Activated naive CD8-positive, alpha-beta T cell treated with anti-CD3 and anti-CD28 coated beads for 36 hours (primary cell): ENCODE measurements at regions not wholly inside any gene's neighbourhood (a gene's known extent, or its start where the extent isn't known, plus 50 kb on each side); places are given as distances from the start of the nearest gene placed in this dataset.
"Not testable (repeated sequence)": the region's sequence is repeated elsewhere in the genome, so short reads cannot be mapped to it uniquely, and the experiment has no call there.

Source experiments
- DNase-seq: peaks from one replicate; pipeline ENCODE4 v3.0.0; 2021
- H3K27ac Mint-ChIP-seq: one replicate; pipeline ENCODE4 v1.8.0; 2022; ENCODE audit warnings: mild to moderate bottlenecking, moderate library complexity, mixed read lengths
- H3K27me3 Mint-ChIP-seq: one replicate; pipeline ENCODE4 v1.8.0; 2022; ENCODE audit warnings: mild to moderate bottlenecking, mixed read lengths
- H3K36me3 Mint-ChIP-seq: one replicate; pipeline ENCODE4 v1.8.0; 2021; ENCODE audit warnings: mild to moderate bottlenecking, mixed read lengths
- H3K4me1 Mint-ChIP-seq: one replicate; pipeline ENCODE4 v1.8.0; 2021; ENCODE audit warnings: mixed read lengths
- H3K4me3 Mint-ChIP-seq: one replicate; pipeline ENCODE4 v1.8.0; 2022; ENCODE audit warnings: mild to moderate bottlenecking, moderate library complexity, mixed read lengths
- H3K9me3 Mint-ChIP-seq: one replicate; pipeline ENCODE4 v1.8.0; 2022; ENCODE audit warnings: mixed read lengths

DNA sequence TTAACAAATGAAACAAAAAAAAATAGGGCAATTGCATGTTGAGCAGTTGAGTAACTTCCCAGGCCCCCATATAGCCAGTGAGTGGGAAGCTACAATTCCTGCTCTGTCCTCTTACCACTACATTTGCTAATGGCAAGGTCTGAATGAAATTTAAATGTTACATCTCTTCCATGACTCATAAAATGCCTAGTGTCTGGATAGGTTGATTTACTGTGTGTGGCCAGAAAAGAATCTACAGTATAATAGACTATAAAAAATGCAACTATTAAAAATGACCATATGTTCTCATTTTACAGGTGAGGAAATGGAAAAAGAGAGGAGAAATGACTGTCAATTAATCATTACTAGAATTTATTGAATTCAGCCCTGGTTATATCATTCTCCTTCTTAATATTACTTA is 1199.3 kb downstream of the CDH11 start:
- Mint-ChIP-seq H3K4me3 (no peak overlapping the region), H3K36me3 (no peaks in the 10 kb centered on the region), H3K27me3 (no peaks in the 10 kb centered on the region), H3K9me3 (peaks cover 10% of the 10 kb centered on the region), H3K27ac (no peak overlapping the region), H3K4me1 (no peaks in the 10 kb centered on the region)
- no peak for DNase-seq

DNA sequence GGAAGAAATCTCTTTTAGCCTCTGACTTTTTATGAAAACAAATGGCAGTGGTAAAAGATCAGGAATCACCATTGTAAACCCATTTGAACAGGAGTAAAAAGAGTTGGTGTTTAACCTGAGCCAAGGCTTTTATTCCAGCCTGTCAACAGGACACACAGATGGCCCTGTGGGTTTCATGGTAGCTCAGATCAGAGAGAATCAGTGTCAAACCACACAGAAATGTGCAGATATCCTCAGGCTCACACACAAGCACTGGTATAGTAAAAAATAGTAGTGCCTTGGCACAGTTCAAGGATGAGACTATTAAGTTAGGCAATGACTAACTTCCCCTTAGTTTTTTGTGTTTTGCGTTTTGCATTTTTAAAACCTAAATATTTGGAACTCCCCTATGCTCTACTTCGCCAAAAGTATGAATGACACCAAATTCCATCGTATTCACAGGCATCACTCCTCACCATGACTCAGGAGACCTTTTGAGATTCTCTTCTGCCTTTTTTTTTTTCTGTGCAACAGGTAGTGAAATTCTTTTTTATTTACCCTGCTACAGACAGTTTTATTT is 1200.0 kb downstream of the CDH11 start:
- H3K36me3 Mint-ChIP-seq, result no peaks in the 10 kb centered on the region
- H3K27me3 Mint-ChIP-seq, result no peaks in the 10 kb centered on the region
- no peak for DNase-seq

DNA sequence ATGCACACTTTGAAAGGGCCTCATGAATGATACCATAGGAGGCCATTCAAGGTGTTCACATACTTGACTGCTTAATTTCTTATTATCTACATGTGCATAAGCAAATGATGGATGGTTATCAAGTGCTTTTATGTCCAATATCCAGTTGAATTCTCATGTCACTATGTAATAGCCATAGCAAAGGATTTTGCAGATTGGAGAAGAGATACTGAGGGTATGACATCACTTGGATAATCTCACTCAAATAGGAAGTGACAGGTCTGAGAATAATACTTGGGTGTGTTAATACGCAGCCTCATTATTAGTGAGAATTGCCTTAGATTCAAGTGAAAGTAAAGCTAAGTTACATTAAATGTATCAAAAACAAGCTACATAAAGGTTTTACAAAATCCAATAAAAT is 1208.6 kb downstream of the CDH11 start:
- DNase-seq, result no peak
- Mint-ChIP-seq H3K27me3 (no peaks in the 10 kb centered on the region), H3K4me3 (no peak overlapping the region), H3K9me3 (peaks cover 11% of the 10 kb centered on the region), H3K36me3 (no peaks in the 10 kb centered on the region), H3K27ac (no peak overlapping the region), H3K4me1 (no peaks in the 10 kb centered on the region)

More for the DNA sequence above, 1200.0 kb downstream of the CDH11 start:
- Mint-ChIP-seq H3K27ac (no peak overlapping the region), H3K4me1 (no peaks in the 10 kb centered on the region), H3K9me3 (peaks cover 10% of the 10 kb centered on the region), H3K4me3 (no peak overlapping the region)

DNA sequence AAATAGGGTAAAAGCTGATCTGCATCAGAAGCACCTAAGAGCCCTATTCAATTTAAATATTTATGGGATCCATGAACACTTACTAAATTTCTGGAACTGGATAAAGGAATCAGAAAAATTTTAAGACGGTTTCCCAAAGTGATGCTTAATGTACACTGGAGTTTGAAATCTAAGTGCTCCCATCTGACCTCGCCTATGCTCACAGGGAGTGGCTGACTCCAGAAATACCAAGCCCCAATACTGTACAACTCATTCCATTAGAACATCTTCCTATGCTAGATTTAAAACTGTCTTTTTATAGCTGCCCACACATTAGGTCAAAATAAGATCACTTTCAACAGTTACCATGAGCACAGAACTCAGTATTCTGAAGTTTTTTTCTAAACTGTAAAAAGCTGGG is 1214.6 kb downstream of the CDH11 start:
- Mint-ChIP-seq H3K27ac (no peak overlapping the region), H3K4me3 (no peak overlapping the region), H3K27me3 (no peaks in the 10 kb centered on the region), H3K4me1 (no peaks in the 10 kb centered on the region), H3K36me3 (peaks cover 2% of the 10 kb centered on the region), H3K9me3 (peaks cover 16% of the 10 kb centered on the region)
- DNase-seq, result no peak

DNA sequence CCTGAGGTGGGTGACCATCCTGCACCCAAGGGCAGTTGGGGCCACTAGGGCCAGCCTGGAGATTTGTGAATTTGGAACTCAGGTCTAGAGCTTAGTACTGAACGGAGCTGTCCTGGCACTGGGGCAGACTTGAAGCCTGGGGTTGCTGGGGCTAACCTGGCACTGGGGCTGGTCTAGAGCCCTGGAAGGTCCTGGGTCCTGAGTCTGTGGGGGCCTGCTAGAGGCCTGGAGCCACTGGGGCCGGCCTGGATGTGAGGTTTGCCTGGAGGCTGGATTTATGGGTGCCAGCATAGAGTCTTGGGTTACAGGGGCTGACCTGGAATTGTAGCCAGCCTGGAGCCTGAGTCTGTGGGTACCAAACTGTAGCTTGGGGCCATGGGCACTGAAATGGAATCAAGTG is 1216.9 kb downstream of the CDH11 start:
- no peak overlapping the region for H3K27ac Mint-ChIP-seq
- no peak for DNase-seq
- no peaks in the 10 kb centered on the region for H3K27me3 Mint-ChIP-seq
- H3K9me3 Mint-ChIP-seq, result peaks cover 16% of the 10 kb centered on the region
- H3K4me1 Mint-ChIP-seq, result no peaks in the 10 kb centered on the region
- peaks cover 2% of the 10 kb centered on the region for H3K36me3 Mint-ChIP-seq
- H3K4me3 Mint-ChIP-seq, result no peak overlapping the region

DNA sequence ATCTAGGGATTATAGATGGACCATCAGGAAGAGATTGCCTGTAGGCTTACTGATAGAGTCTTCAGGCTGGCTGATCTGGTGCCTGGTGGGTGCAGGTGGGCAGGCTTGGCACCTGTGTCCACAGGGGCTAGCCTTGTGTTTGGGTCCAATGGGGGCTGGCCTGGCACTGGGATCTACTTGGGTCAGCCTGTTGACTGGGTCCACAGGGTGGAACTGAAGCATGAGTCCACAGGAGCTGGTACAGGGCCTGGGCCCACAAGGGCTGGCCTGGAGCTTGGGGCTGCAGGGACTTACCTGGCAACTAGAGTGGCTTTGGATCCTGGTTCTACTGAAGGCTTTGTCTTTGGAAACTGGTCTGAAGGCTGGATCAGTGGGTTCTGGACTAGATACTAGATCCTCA is 1217.7 kb downstream of the CDH11 start:
- Mint-ChIP-seq H3K27me3 (no peaks in the 10 kb centered on the region), H3K4me3 (no peak overlapping the region), H3K36me3 (peaks cover 2% of the 10 kb centered on the region), H3K9me3 (peaks cover 15% of the 10 kb centered on the region), H3K27ac (no peak overlapping the region), H3K4me1 (no peaks in the 10 kb centered on the region)
- DNase-seq, result no peak

DNA sequence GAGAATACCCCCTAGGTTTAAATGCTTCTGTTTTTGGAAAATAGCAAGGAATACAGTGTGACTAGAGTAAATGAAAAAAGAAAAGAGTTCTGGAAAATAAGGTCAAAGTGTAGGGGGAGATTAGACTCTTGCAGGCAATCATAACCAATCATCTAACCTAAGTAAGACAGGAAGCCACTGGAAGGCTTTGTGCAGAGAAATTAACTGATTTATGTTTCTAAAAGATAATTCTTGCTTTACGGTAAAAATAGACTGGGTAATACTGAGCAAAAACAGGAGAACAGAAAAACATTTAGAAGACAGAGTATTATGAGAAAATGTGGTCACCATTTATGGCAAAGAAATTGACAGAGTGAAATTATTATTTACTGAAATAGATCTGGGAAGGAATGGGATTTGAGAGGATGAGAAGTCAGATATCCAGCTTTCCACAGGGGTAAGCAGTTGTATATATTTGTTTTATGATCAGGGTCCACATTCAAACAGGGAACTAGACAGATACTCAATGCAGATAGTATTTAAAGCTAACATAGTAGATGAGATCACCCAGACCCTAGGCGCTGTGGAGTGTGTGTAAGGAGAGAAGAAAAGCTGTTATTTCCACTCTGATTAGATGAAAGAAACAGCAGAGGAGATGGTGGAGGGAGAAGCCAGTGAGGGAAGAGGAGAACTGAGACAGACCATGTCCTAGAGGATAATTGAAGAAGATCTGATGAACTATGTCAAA is 1225.3 kb downstream of the CDH11 start:
- Mint-ChIP-seq H3K9me3 (no peaks in the 10 kb centered on the region), H3K4me1 (no peaks in the 10 kb centered on the region), H3K36me3 (no peaks in the 10 kb centered on the region), H3K27me3 (no peaks in the 10 kb centered on the region), H3K27ac (no peak overlapping the region), H3K4me3 (no peak overlapping the region)
- DNase-seq, result no peak

DNA sequence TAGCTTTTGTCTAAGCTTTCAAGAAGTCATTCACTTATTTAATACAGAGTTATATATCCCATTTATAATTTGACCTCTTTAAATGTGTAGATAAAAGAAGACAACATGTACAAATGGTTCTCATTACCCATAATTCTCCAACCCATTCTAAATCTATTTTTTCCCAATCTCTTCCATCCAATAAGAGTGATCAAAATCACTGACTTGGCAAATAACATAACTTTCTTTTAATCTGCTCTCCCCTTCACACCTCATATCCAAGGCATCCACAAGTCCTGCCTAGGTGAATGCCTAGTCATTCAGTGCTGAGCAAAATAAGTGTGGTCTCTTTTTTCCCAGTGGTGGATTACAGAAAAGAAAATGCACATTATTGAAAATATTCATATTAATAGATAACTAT is 1231.1 kb downstream of the CDH11 start:
- H3K4me1 Mint-ChIP-seq, result no peaks in the 10 kb centered on the region
- no peaks in the 10 kb centered on the region for H3K36me3 Mint-ChIP-seq
- H3K27ac Mint-ChIP-seq, result no peak overlapping the region
- no peak overlapping the region for H3K4me3 Mint-ChIP-seq
- no peak for DNase-seq
- H3K9me3 Mint-ChIP-seq, result peaks cover 4% of the 10 kb centered on the region
- no peaks in the 10 kb centered on the region for H3K27me3 Mint-ChIP-seq

DNA sequence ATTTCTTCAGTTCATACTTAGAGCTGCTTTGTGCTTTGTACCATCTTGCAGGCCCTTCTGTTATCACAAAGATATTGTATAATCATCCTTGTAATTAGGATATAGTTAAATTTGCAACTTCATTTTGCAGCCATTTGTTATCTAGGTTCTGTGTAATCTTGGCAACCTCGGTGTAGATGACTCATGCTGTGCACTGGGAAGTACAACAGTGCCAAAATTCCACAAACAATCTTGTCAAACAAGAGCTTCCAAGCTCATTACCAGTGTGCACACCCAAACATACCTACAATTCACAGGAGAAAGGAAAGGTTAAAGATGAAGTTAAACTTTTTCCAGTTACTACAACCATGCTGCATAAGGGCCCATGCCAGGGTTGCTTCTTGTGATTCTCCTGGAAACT is 1231.8 kb downstream of the CDH11 start:
- Mint-ChIP-seq H3K27ac (no peak overlapping the region), H3K36me3 (no peaks in the 10 kb centered on the region), H3K27me3 (no peaks in the 10 kb centered on the region), H3K9me3 (peaks cover 4% of the 10 kb centered on the region), H3K4me3 (no peak overlapping the region), H3K4me1 (no peaks in the 10 kb centered on the region)
- no peak for DNase-seq

DNA sequence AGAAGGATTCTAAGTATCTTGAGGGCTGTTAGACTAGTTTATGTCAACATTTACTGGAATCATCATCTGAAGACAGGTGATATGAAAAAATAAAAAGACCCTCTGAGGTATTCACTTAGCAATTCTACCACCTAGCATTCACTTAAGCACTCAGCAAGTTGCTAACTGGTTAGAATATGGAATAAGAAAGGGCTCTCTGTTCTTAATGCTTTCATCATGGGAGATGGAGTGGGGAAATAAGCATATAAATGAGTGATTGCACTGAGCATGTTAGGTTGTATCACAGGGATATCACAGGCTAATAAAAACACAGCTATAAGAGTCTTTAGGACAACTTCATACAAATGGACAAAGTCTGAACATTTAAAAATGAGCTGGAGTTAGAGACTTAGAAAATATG is 1238.8 kb downstream of the CDH11 start:
- Mint-ChIP-seq H3K27ac (no peak overlapping the region), H3K9me3 (peaks cover 3% of the 10 kb centered on the region)

DNA sequence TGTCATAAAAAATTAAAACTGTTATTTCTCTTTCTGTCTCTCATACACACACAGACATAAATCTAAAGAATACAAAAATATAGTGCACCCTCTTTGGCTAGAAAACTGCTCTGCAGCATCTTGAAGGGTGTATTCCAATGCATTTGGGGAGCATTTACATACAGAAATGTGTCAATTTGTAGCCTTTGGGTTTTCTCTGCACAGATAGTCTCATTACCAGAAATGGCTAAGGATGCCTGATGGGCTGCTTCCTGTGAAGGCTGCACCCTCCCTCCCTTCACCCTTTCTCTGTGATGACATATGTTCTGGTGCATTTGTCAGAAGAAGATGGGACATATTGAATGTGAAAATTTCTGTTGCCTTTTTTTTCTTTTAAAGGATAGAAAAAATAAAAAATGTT is 1239.3 kb downstream of the CDH11 start:
- Mint-ChIP-seq H3K27me3 (no peaks in the 10 kb centered on the region), H3K9me3 (peaks cover 3% of the 10 kb centered on the region), H3K4me1 (no peaks in the 10 kb centered on the region), H3K36me3 (no peaks in the 10 kb centered on the region), H3K4me3 (no peak overlapping the region), H3K27ac (no peak overlapping the region)
- no peak for DNase-seq

More for the DNA sequence above, 1238.8 kb downstream of the CDH11 start:
- H3K36me3 Mint-ChIP-seq, result no peaks in the 10 kb centered on the region
- no peak overlapping the region for H3K4me3 Mint-ChIP-seq
- no peak for DNase-seq
- no peaks in the 10 kb centered on the region for H3K4me1 Mint-ChIP-seq
- H3K27me3 Mint-ChIP-seq, result no peaks in the 10 kb centered on the region

DNA sequence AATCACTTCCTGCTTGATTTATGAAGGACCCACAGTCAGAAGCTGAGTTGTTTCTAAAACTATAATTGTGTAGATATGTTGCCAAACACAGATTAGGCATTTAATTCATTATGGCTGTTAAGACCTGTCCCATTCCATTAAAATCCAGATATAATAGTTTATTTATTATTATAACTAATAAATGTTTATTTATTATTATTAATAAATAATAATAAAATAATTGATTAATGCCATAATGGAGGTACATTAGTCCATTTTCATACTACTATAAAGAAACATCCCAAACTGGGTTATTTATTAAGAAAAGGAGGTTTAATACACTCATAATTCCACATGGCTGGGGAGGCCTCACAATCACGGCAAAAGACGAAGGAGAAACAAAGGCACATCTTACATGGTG is 1240.9 kb downstream of the CDH11 start:
- DNase-seq, result no peak
- H3K27ac Mint-ChIP-seq, result no peak overlapping the region
- no peaks in the 10 kb centered on the region for H3K4me1 Mint-ChIP-seq
- H3K27me3 Mint-ChIP-seq, result no peaks in the 10 kb centered on the region
- H3K9me3 Mint-ChIP-seq, result peaks cover 3% of the 10 kb centered on the region
- H3K36me3 Mint-ChIP-seq, result no peaks in the 10 kb centered on the region
- no peak overlapping the region for H3K4me3 Mint-ChIP-seq

DNA sequence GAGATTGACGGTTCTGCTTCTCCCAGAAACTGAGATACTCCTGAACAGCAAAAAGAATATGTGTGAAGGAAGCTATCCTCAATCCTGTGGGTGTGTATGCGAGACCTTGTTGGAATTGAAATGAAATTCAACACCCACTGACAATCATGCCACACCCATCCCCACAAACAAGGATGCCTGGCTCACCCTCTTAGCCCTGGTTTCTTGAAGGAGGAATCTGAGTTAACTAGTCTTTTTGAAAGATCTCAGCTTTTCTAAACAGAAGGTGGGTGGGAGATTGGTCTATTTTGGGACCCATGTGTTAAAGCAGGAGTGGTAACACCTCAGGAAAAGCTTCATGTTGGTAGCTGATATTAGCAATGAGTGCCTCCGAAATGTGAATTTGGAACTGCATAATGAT is 1244.5 kb downstream of the CDH11 start:
- H3K27ac Mint-ChIP-seq, result no peak overlapping the region
- H3K9me3 Mint-ChIP-seq, result peaks cover 9% of the 10 kb centered on the region
- H3K27me3 Mint-ChIP-seq, result no peaks in the 10 kb centered on the region
- DNase-seq, result no peak
- no peaks in the 10 kb centered on the region for H3K4me1 Mint-ChIP-seq
- no peaks in the 10 kb centered on the region for H3K36me3 Mint-ChIP-seq
- H3K4me3 Mint-ChIP-seq, result no peak overlapping the region

DNA sequence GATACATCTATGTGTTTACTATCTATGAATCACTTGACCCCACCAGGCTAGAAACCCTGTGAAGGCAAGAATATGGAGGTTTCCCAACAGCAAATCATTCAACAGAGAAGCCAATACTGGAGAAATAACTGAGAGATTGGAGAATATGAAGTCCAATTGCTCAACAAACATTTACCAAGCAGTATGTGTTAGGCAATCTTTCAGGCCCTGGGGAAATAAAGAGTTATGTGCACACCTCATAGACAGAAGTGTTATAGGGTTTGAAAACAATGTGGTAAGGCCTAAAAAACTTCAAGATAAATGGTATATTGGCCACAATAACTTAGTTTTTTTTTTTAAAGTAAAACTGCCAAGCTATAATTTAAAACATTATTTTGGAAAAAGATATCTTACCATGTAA is 1245.8 kb downstream of the CDH11 start:
- no peak overlapping the region for H3K27ac Mint-ChIP-seq
- no peaks in the 10 kb centered on the region for H3K4me1 Mint-ChIP-seq
- no peaks in the 10 kb centered on the region for H3K36me3 Mint-ChIP-seq
- no peaks in the 10 kb centered on the region for H3K27me3 Mint-ChIP-seq
- H3K9me3 Mint-ChIP-seq, result peaks cover 8% of the 10 kb centered on the region
- H3K4me3 Mint-ChIP-seq, result no peak overlapping the region
- DNase-seq, result no peak

DNA sequence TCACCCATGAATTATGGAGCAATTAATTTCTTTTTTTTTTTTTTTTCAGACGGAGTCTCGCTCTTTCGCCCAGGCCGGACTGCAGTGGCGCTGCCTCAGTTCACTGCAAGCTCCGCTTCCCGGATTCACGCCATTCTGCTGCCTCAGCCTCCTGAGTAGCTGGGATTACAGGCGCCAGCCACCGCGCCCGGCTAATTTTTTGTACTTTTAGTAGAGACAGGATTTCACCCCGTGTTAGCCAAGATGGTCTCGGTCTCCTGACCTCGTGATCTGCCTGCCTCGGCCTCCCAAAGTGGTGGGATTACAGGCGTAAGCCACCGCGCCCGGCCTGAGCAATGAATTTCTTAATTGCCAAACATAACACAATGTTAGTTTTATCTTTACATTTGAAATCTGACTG is 1261.2 kb downstream of the CDH11 start:
- not testable (repeated sequence) for H3K4me3 Mint-ChIP-seq, H3K27me3 Mint-ChIP-seq, H3K4me1 Mint-ChIP-seq, H3K27ac Mint-ChIP-seq, H3K36me3 Mint-ChIP-seq, DNase-seq
- H3K9me3 Mint-ChIP-seq, result peaks cover 11% of the 10 kb centered on the region

DNA sequence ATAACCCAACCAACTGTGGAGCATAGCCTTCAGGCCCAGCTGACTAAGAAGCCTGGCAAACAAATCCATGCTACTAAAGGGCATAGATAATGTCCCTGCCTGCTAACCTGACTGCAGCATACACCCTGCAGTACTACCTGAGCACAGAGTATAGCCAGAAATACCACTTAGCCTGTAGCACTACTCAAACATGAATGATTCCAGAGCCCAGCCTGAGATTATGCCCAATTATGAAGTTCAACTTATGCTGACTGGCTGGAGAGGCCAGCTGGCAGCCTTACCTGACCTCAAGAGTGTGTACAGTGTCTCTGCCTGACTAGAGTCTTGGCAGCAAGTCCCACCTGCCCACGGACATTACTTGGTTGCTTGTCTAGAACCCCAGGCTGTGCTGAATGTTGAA is 1265.3 kb downstream of the CDH11 start:
- peaks cover 6% of the 10 kb centered on the region for H3K9me3 Mint-ChIP-seq
- H3K36me3 Mint-ChIP-seq, result no peaks in the 10 kb centered on the region
- no peak overlapping the region for H3K27ac Mint-ChIP-seq
- no peaks in the 10 kb centered on the region for H3K4me1 Mint-ChIP-seq
- no peaks in the 10 kb centered on the region for H3K27me3 Mint-ChIP-seq
- no peak for DNase-seq
- no peak overlapping the region for H3K4me3 Mint-ChIP-seq
